GM23338 (cell line): ENCODE measurements at regions not wholly inside any gene's neighbourhood (a gene's known extent, or its start where the extent isn't known, plus 50 kb on each side); places are given as distances from the start of the nearest gene placed in this dataset.

Experiments
- ATAC-seq: fragments of 200-7000 bp; cut with Tn5 transposase; 3 replicates; pipeline ENCODE4 v1.9.1; 2020
- DNase-seq: peaks from one replicate; pipeline ENCODE4 v3.0.0-alpha.2; 2015; ENCODE audit warnings: low spot score
- H2AFZ ChIP-seq: fragments of 200-600 bp; sonication (generic); 2 replicates; pipeline ENCODE4 v1.8.0; 2016; ENCODE audit warnings: antibody characterized with exemption, mild to moderate bottlenecking, moderate library complexity
- H3F3A ChIP-seq: fragments of 200-600 bp; sonication (generic); replicated peaks from 2 replicates; pipeline ENCODE4 v1.8.0; 2017; ENCODE audit warnings: antibody characterized with exemption, mixed run types, low read depth
- H3K27ac ChIP-seq: fragments of 200-600 bp; sonication (generic); 2 replicates; pipeline ENCODE4 v1.6.1; 2016; ENCODE audit warnings: low read depth
- H3K27me3 ChIP-seq: fragments of 200-600 bp; sonication (generic); 2 replicates; pipeline ENCODE4 v1.8.0; 2016; ENCODE audit warnings: mild to moderate bottlenecking, mixed run types, moderate library complexity; ENCODE audit not compliant: insufficient read depth
- H3K36me3 ChIP-seq: fragments of 200-600 bp; sonication (generic); 2 replicates; pipeline ENCODE4 v1.8.0; 2016; ENCODE audit warnings: mild to moderate bottlenecking; ENCODE audit not compliant: insufficient read depth
- H3K4me1 ChIP-seq: fragments of 200-600 bp; sonication (generic); 2 replicates; pipeline ENCODE4 v1.8.0; 2016; ENCODE audit warnings: mild to moderate bottlenecking, moderate library complexity; ENCODE audit not compliant: insufficient read depth
- H3K4me2 ChIP-seq: fragments of 200-600 bp; sonication (generic); 2 replicates; pipeline ENCODE4 v1.7.1; 2017; ENCODE audit warnings: mixed run types
- H3K4me3 ChIP-seq: fragments of 200-600 bp; sonication (generic); 2 replicates; pipeline ENCODE4 v1.6.1; 2016; ENCODE audit warnings: mixed run types
- H3K79me2 ChIP-seq: fragments of 200-600 bp; sonication (generic); replicated peaks from 2 replicates; pipeline ENCODE4 v1.8.0; 2017; ENCODE audit warnings: mild to moderate bottlenecking; ENCODE audit not compliant: insufficient read depth
- H3K9me2 ChIP-seq: fragments of 200-600 bp; sonication (generic); 2 replicates; pipeline ENCODE4 v1.8.0; 2017; ENCODE audit not compliant: insufficient read depth
- H4K20me1 ChIP-seq: fragments of 200-600 bp; sonication (generic); replicated peaks from 2 replicates; pipeline ENCODE4 v1.8.0; 2017; ENCODE audit warnings: mild to moderate bottlenecking; ENCODE audit not compliant: insufficient read depth
- H3K27ac Mint-ChIP-seq: 2 replicates; pipeline ENCODE4 v1.8.0; 2020; ENCODE audit warnings: inconsistent platforms, mild to moderate bottlenecking, moderate library complexity, mixed read lengths
- H3K27me3 Mint-ChIP-seq: 3 replicates; pipeline ENCODE4 v1.8.0; 2022; ENCODE audit warnings: low read depth, mild to moderate bottlenecking, moderate library complexity, mixed read lengths, inconsistent platforms; ENCODE audit not compliant: insufficient read depth, poor library complexity
- H3K36me3 Mint-ChIP-seq: 3 replicates; pipeline ENCODE4 v1.8.0; 2021; ENCODE audit warnings: low read depth, mild to moderate bottlenecking, inconsistent platforms, moderate library complexity, mixed read lengths
- H3K4me1 Mint-ChIP-seq: 3 replicates; pipeline ENCODE4 v1.8.0; 2020; ENCODE audit warnings: mild to moderate bottlenecking, inconsistent platforms, mixed read lengths
- H3K4me3 Mint-ChIP-seq: 3 replicates; pipeline ENCODE4 v1.8.0; 2021; ENCODE audit warnings: moderate library complexity, mild to moderate bottlenecking, inconsistent platforms, mixed read lengths
- H3K9me3 Mint-ChIP-seq: 3 replicates; pipeline ENCODE4 v1.8.0; 2020; ENCODE audit warnings: moderate library complexity, mild to moderate bottlenecking, inconsistent platforms, mixed read lengths
- CREB1 ChIP-seq: fragments of 250-450 bp; sonication (Bioruptor Pico); IDR thresholded peaks from 2 replicates; pipeline ENCODE4 v1.5.0; 2020; ENCODE audit warnings: low read depth, mild to moderate bottlenecking, moderate library complexity
- EZH2 ChIP-seq: fragments of 200-600 bp; sonication (generic); IDR thresholded peaks from one replicate; pipeline ENCODE4 v1.8.0; 2017; ENCODE audit warnings: antibody characterized with exemption, mild to moderate bottlenecking, low read depth; ENCODE audit not compliant: unreplicated experiment
- EZH2phosphoT487 ChIP-seq: fragments of 200-600 bp; sonication (generic); IDR thresholded peaks from one replicate; pipeline ENCODE4 v1.8.1; 2018; ENCODE audit warnings: antibody characterized with exemption; ENCODE audit not compliant: unreplicated experiment
- JUNB ChIP-seq: IDR thresholded peaks from one replicate; pipeline ENCODE4 v1.6.1; 2016; ENCODE audit warnings: antibody characterized with exemption; ENCODE audit not compliant: unreplicated experiment
- NANOG ChIP-seq: IDR thresholded peaks from 2 replicates; pipeline ENCODE4 v1.6.1; 2016; ENCODE audit warnings: antibody characterized with exemption, borderline replicate concordance
- POLR2AphosphoS5 ChIP-seq: IDR thresholded peaks from 2 replicates; pipeline ENCODE4 v1.6.1; 2016; ENCODE audit warnings: antibody characterized with exemption, low read depth
- STAT1 ChIP-seq: IDR thresholded peaks from one replicate; pipeline ENCODE4 v1.6.1; 2016; ENCODE audit warnings: antibody characterized with exemption; ENCODE audit not compliant: unreplicated experiment
- ZNF114 ChIP-seq: fragments of 250-450 bp; sonication (Bioruptor Pico); IDR thresholded peaks from 2 replicates; pipeline ENCODE4 v1.5.0; 2020; ENCODE audit warnings: mild to moderate bottlenecking, moderate library complexity
- ZNF331 ChIP-seq: fragments of 250-450 bp; sonication (Bioruptor Pico); IDR thresholded peaks from 2 replicates; pipeline ENCODE4 v1.5.0; 2020; ENCODE audit warnings: low read depth, mild to moderate bottlenecking, moderate library complexity
- TF ChIP-seq, protein P1 (sequence below), 2 experiments: fragments of 200-600 bp in 1 of 2; sonication (generic) in 1 of 2; conservative IDR thresholded peaks; 2 replicates each; pipeline versions ENCODE4 v1.5.1 to v1.6.1; 2016 to 2017; ENCODE audit warnings: antibody characterized with exemption in 2 of 2, low read depth in 2 of 2, mild to moderate bottlenecking in 2 of 2, moderate library complexity in 1 of 2
- TF ChIP-seq, protein P2 (sequence below): IDR thresholded peaks from one replicate; pipeline ENCODE4 v1.6.1; 2018; ENCODE audit warnings: antibody characterized with exemption; ENCODE audit not compliant: unreplicated experiment
- TF ChIP-seq, protein P3 (sequence below): IDR thresholded peaks from 2 replicates; pipeline ENCODE4 v1.6.1; 2016; ENCODE audit warnings: antibody characterized with exemption
- TF ChIP-seq, protein P4 (sequence below): fragments of 250-450 bp; sonication (Bioruptor Pico); IDR thresholded peaks from 2 replicates; pipeline ENCODE4 v1.5.0; 2020; ENCODE audit warnings: mild to moderate bottlenecking, moderate library complexity

DNA sequence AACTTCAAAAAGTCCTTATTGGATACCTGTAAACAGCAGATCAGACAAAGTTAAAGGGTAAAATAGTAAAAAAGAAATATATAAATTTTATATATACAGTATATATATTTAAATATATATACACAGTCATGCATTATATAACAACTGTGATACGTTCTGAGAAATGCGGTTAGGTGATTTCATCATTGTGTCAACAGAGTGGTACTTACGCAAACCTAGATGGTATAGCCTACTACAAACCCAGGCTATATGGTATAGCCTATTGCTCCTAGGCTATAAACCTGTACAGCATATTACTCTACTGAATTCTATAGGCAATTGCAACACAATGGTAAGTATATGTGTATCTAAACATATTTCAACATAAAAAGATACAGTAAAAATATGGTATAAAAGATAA lies 222.7 kb downstream of the NUF2 start:
- Mint-ChIP-seq H3K9me3 (peaks cover 9% of the 10 kb centered on the region), H3K4me1 (peaks cover 8% of the 10 kb centered on the region; the same call in 2 of the 3 replicates), H3K36me3 (peaks cover 8% of the 10 kb centered on the region), H3K27me3 (no peaks in the 10 kb centered on the region), H3K4me3 (no peak overlapping the region), H3K27ac (no peak overlapping the region)
- Histone ChIP-seq H3K27ac (no peak overlapping the region), H3F3A (no peaks in the 10 kb centered on the region), H3K4me3 (no peak overlapping the region), H3K9me2 (no peaks in the 10 kb centered on the region), H2AFZ (no peak overlapping the region), H3K4me2 (no peak overlapping the region), H3K4me1 (peaks cover 11% of the 10 kb centered on the region; the same call in 1 of the 2 replicates), H3K27me3 (no peaks in the 10 kb centered on the region), H3K79me2 (no peaks in the 10 kb centered on the region), H3K36me3 (0 out of 2 replicates have a peak, but pooled peaks cover 3% of the 10 kb centered on the region), H4K20me1 (no peaks in the 10 kb centered on the region)
- ATAC-seq, result no peak
- no peak for TF ChIP-seq ZNF114 (CRISPR knock-in tag)
- TF ChIP-seq EZH2phosphoT487, result no peak
- no peak for TF ChIP-seq EZH2
- no peak for TF ChIP-seq STAT1
- TF ChIP-seq ZNF331 (CRISPR knock-in tag), result no peak
- no peak for TF ChIP-seq POLR2AphosphoS5
- TF ChIP-seq, protein P1, sequence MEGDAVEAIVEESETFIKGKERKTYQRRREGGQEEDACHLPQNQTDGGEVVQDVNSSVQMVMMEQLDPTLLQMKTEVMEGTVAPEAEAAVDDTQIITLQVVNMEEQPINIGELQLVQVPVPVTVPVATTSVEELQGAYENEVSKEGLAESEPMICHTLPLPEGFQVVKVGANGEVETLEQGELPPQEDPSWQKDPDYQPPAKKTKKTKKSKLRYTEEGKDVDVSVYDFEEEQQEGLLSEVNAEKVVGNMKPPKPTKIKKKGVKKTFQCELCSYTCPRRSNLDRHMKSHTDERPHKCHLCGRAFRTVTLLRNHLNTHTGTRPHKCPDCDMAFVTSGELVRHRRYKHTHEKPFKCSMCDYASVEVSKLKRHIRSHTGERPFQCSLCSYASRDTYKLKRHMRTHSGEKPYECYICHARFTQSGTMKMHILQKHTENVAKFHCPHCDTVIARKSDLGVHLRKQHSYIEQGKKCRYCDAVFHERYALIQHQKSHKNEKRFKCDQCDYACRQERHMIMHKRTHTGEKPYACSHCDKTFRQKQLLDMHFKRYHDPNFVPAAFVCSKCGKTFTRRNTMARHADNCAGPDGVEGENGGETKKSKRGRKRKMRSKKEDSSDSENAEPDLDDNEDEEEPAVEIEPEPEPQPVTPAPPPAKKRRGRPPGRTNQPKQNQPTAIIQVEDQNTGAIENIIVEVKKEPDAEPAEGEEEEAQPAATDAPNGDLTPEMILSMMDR (conservative IDR thresholded peaks at IDR 0.05; ENCODE audit: low read depth in 2 of 2), result no peak
- TF ChIP-seq, protein P2, sequence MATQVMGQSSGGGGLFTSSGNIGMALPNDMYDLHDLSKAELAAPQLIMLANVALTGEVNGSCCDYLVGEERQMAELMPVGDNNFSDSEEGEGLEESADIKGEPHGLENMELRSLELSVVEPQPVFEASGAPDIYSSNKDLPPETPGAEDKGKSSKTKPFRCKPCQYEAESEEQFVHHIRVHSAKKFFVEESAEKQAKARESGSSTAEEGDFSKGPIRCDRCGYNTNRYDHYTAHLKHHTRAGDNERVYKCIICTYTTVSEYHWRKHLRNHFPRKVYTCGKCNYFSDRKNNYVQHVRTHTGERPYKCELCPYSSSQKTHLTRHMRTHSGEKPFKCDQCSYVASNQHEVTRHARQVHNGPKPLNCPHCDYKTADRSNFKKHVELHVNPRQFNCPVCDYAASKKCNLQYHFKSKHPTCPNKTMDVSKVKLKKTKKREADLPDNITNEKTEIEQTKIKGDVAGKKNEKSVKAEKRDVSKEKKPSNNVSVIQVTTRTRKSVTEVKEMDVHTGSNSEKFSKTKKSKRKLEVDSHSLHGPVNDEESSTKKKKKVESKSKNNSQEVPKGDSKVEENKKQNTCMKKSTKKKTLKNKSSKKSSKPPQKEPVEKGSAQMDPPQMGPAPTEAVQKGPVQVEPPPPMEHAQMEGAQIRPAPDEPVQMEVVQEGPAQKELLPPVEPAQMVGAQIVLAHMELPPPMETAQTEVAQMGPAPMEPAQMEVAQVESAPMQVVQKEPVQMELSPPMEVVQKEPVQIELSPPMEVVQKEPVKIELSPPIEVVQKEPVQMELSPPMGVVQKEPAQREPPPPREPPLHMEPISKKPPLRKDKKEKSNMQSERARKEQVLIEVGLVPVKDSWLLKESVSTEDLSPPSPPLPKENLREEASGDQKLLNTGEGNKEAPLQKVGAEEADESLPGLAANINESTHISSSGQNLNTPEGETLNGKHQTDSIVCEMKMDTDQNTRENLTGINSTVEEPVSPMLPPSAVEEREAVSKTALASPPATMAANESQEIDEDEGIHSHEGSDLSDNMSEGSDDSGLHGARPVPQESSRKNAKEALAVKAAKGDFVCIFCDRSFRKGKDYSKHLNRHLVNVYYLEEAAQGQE, result no peak
- TF ChIP-seq, protein P3, sequence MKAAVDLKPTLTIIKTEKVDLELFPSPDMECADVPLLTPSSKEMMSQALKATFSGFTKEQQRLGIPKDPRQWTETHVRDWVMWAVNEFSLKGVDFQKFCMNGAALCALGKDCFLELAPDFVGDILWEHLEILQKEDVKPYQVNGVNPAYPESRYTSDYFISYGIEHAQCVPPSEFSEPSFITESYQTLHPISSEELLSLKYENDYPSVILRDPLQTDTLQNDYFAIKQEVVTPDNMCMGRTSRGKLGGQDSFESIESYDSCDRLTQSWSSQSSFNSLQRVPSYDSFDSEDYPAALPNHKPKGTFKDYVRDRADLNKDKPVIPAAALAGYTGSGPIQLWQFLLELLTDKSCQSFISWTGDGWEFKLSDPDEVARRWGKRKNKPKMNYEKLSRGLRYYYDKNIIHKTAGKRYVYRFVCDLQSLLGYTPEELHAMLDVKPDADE, result no peak
- no peak for TF ChIP-seq CREB1 (CRISPR knock-in tag)
- TF ChIP-seq, protein P4, sequence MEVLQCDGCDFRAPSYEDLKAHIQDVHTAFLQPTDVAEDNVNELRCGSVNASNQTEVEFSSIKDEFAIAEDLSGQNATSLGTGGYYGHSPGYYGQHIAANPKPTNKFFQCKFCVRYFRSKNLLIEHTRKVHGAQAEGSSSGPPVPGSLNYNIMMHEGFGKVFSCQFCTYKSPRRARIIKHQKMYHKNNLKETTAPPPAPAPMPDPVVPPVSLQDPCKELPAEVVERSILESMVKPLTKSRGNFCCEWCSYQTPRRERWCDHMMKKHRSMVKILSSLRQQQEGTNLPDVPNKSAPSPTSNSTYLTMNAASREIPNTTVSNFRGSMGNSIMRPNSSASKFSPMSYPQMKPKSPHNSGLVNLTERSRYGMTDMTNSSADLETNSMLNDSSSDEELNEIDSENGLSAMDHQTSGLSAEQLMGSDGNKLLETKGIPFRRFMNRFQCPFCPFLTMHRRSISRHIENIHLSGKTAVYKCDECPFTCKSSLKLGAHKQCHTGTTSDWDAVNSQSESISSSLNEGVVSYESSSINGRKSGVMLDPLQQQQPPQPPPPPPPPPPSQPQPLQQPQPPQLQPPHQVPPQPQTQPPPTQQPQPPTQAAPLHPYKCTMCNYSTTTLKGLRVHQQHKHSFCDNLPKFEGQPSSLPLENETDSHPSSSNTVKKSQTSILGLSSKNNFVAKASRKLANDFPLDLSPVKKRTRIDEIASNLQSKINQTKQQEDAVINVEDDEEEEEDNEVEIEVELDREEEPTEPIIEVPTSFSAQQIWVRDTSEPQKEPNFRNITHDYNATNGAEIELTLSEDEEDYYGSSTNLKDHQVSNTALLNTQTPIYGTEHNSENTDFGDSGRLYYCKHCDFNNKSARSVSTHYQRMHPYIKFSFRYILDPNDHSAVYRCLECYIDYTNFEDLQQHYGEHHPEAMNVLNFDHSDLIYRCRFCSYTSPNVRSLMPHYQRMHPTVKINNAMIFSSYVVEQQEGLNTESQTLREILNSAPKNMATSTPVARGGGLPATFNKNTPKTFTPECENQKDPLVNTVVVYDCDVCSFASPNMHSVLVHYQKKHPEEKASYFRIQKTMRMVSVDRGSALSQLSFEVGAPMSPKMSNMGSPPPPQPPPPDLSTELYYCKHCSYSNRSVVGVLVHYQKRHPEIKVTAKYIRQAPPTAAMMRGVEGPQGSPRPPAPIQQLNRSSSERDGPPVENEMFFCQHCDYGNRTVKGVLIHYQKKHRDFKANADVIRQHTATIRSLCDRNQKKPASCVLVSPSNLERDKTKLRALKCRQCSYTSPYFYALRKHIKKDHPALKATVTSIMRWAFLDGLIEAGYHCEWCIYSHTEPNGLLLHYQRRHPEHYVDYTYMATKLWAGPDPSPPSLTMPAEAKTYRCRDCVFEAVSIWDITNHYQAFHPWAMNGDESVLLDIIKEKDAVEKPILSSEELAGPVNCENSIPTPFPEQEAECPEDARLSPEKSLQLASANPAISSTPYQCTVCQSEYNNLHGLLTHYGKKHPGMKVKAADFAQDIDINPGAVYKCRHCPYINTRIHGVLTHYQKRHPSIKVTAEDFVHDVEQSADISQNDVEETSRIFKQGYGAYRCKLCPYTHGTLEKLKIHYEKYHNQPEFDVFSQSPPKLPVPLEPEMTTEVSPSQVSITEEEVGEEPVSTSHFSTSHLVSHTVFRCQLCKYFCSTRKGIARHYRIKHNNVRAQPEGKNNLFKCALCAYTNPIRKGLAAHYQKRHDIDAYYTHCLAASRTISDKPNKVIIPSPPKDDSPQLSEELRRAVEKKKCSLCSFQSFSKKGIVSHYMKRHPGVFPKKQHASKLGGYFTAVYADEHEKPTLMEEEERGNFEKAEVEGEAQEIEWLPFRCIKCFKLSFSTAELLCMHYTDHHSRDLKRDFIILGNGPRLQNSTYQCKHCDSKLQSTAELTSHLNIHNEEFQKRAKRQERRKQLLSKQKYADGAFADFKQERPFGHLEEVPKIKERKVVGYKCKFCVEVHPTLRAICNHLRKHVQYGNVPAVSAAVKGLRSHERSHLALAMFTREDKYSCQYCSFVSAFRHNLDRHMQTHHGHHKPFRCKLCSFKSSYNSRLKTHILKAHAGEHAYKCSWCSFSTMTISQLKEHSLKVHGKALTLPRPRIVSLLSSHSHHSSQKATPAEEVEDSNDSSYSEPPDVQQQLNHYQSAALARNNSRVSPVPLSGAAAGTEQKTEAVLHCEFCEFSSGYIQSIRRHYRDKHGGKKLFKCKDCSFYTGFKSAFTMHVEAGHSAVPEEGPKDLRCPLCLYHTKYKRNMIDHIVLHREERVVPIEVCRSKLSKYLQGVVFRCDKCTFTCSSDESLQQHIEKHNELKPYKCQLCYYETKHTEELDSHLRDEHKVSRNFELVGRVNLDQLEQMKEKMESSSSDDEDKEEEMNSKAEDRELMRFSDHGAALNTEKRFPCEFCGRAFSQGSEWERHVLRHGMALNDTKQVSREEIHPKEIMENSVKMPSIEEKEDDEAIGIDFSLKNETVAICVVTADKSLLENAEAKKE (CRISPR knock-in tag), result no peak
- no peak for TF ChIP-seq JUNB
- TF ChIP-seq NANOG, result no peak
- DNase-seq, result no peak
